Caco-2 (cell line): ENCODE measurements at regions not wholly inside any gene's neighbourhood (a gene's known extent, or its start where the extent isn't known, plus 50 kb on each side); places are given as distances from the start of the nearest gene placed in this dataset.

ENCODE experiments used
- BruUV-seq: library from RNA; stranded (reverse); fragments of 400-500 nt; replicated peaks from 2 replicates; lab custom pipeline; 2021; lab: Mats Ljungman, UMichigan
- CTCF ChIA-PET: fragments of 300-600 bp; sonication (Branson Sonifier 250); formaldehyde crosslinking; loops from one replicate; lab custom pipeline; 2022; ENCODE audit warnings: antibody characterized with exemption; lab: Charles Lee
- POLR2A ChIA-PET: fragments of 300-600 bp; sonication (Branson Sonifier 250); formaldehyde crosslinking; loops from one replicate; lab custom pipeline; 2022; ENCODE audit warnings: antibody characterized with exemption; lab: Charles Lee
- DNase-seq, 2 experiments: peaks; one replicate each; pipeline versions ENCODE4 v3.0.0 to v3.0.0-alpha.2; 2020 to 2022
- H3K27me3 ChIP-seq: replicated peaks from 2 replicates; pipeline ENCODE4 v1.6.0; 2011; ENCODE audit warnings: low read length; ENCODE audit not compliant: control insufficient read depth, insufficient read depth
- H3K36me3 ChIP-seq: 2 replicates; pipeline ENCODE4 v1.5.1; 2011; ENCODE audit warnings: low read length; ENCODE audit not compliant: control insufficient read depth, insufficient read depth
- H3K4me1 ChIP-seq: fragments of 250-450 bp; sonication (Bioruptor Pico); 2 replicates; pipeline ENCODE4 v1.5.1; 2020; ENCODE audit warnings: mild to moderate bottlenecking
- H3K4me3 ChIP-seq: 2 replicates; pipeline ENCODE4 v1.5.1; 2011; ENCODE audit warnings: low read depth, mild to moderate bottlenecking, control low read depth, low read length
- H3K9me3 ChIP-seq: fragments of 250-450 bp; sonication (Bioruptor Pico); 2 replicates; pipeline ENCODE4 v1.5.1; 2020; ENCODE audit warnings: mild to moderate bottlenecking, moderate library complexity
- H3K27ac Mint-ChIP-seq: one replicate; pipeline ENCODE4 v1.8.0; 2022; ENCODE audit warnings: mixed read lengths; ENCODE audit not compliant: unreplicated experiment
- H3K27me3 Mint-ChIP-seq: one replicate; pipeline ENCODE4 v1.8.0; 2022; ENCODE audit warnings: mixed read lengths; ENCODE audit not compliant: insufficient read depth, unreplicated experiment
- H3K36me3 Mint-ChIP-seq: one replicate; pipeline ENCODE4 v1.8.0; 2022; ENCODE audit warnings: mild to moderate bottlenecking, mixed read lengths; ENCODE audit not compliant: insufficient read depth, unreplicated experiment
- H3K4me1 Mint-ChIP-seq: one replicate; pipeline ENCODE4 v1.8.0; 2022; ENCODE audit warnings: low read depth, mixed read lengths; ENCODE audit not compliant: unreplicated experiment
- H3K4me3 Mint-ChIP-seq: one replicate; pipeline ENCODE4 v1.8.0; 2022; ENCODE audit warnings: mild to moderate bottlenecking, moderate library complexity, mixed read lengths; ENCODE audit not compliant: unreplicated experiment
- H3K9me3 Mint-ChIP-seq: one replicate; pipeline ENCODE4 v1.8.0; 2022; ENCODE audit warnings: mixed read lengths; ENCODE audit not compliant: unreplicated experiment
- intact Hi-C: fragments of 100-400 bp; cut with micrococcal nuclease; formaldehyde crosslinking; loops from one replicate; pipeline ENCODE4 v1.10.0; 2022; ENCODE audit not compliant: unreplicated experiment
- TF ChIP-seq, protein P1 (sequence below), 2 experiments: fragments of 200-600 bp in 1 of 2; IDR thresholded peaks; 1 replicate in 1 of 2; 2 replicates in 1 of 2; pipeline versions ENCODE4 v1.5.1 to v1.8.0; 2011 to 2022; ENCODE audit warnings: antibody characterized with exemption in 1 of 2, control low read depth in 1 of 2, inconsistent platforms in 1 of 2, low read depth in 1 of 2, low read length in 1 of 2, mild to moderate bottlenecking in 1 of 2, moderate library complexity in 1 of 2; ENCODE audit not compliant: insufficient read depth in 1 of 2, severe bottlenecking in 1 of 2, unreplicated experiment in 1 of 2

GRCh38 chr10:28082885-28083284, 84.0 kb upstream of the ODAD2 start:
- no peaks in the 10 kb centered on the region for H3K9me3 Mint-ChIP-seq
- Histone ChIP-seq H3K27me3 (no peaks in the 10 kb centered on the region), H3K36me3 (peaks cover 6% of the 10 kb centered on the region; the same call in 1 of the 2 replicates), H3K9me3 (0 out of 2 replicates have a peak, but pooled peaks cover 3% of the 10 kb centered on the region), H3K4me1 (no peaks in the 10 kb centered on the region), H3K4me3 (no peak overlapping the region)
- TF ChIP-seq, protein P1, sequence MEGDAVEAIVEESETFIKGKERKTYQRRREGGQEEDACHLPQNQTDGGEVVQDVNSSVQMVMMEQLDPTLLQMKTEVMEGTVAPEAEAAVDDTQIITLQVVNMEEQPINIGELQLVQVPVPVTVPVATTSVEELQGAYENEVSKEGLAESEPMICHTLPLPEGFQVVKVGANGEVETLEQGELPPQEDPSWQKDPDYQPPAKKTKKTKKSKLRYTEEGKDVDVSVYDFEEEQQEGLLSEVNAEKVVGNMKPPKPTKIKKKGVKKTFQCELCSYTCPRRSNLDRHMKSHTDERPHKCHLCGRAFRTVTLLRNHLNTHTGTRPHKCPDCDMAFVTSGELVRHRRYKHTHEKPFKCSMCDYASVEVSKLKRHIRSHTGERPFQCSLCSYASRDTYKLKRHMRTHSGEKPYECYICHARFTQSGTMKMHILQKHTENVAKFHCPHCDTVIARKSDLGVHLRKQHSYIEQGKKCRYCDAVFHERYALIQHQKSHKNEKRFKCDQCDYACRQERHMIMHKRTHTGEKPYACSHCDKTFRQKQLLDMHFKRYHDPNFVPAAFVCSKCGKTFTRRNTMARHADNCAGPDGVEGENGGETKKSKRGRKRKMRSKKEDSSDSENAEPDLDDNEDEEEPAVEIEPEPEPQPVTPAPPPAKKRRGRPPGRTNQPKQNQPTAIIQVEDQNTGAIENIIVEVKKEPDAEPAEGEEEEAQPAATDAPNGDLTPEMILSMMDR (IDR thresholded peaks at IDR 0.05; ENCODE audit: insufficient read depth in 1 of 2, low read depth in 1 of 2, low read length in 1 of 2, severe bottlenecking in 1 of 2, unreplicated experiment in 1 of 2), result no peak
- CTCF ChIA-PET, result interaction anchor here (0.7 to 1.3 kb wide), 2 partner anchors 159 to 163 kb away, joined by 4 read pairs; no protein-coding TSS in a partner anchor
- no peak for DNase-seq
- no peaks in the 10 kb centered on the region for H3K27me3 Mint-ChIP-seq
- no peak overlapping the region for H3K4me3 Mint-ChIP-seq
- no peak overlapping the region for H3K27ac Mint-ChIP-seq
- intact Hi-C loops, result no loop called here
- no TSS peak for BruUV-seq
- H3K36me3 Mint-ChIP-seq, result peaks cover 34% of the 10 kb centered on the region
- H3K4me1 Mint-ChIP-seq, result no peaks in the 10 kb centered on the region
- POLR2A ChIA-PET, result no interaction called here

DNA sequence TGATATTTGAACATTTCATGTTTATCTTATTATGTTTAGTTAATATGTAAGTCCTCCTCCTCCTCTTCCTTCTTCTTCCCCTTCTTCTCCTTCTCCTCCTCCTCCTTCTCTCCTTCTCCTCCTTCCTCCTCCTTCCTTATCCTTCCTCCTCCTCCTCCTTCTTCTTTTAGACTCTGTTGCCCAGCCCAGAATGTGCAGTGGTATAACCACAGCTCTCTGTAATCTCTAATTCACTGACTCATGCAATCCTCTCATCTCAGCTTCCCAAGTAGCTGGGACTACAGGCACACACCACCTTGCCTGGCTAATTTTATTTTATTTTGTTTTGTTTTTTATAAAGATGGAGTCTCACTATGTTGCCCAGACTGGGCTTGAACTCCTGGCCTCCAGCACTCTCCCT, 83.4 kb upstream of the ODAD2 start:
- no peak overlapping the region for H3K27ac Mint-ChIP-seq
- no peak overlapping the region for H3K4me3 Mint-ChIP-seq
- intact Hi-C loops, result no loop called here
- TF ChIP-seq, protein P1 (IDR thresholded peaks at IDR 0.05; ENCODE audit: insufficient read depth in 1 of 2, low read depth in 1 of 2, low read length in 1 of 2, severe bottlenecking in 1 of 2, unreplicated experiment in 1 of 2), result no peak
- ChIA-PET POLR2A (no interaction called here), CTCF (no interaction called here)
- peaks cover 29% of the 10 kb centered on the region for H3K36me3 Mint-ChIP-seq
- peaks cover 6% of the 10 kb centered on the region; the same call in 1 of the 2 replicates for H3K36me3 ChIP-seq
- no peaks in the 10 kb centered on the region for H3K4me1 ChIP-seq
- H3K4me1 Mint-ChIP-seq, result no peaks in the 10 kb centered on the region
- BruUV-seq, result no TSS peak
- no peaks in the 10 kb centered on the region for H3K9me3 Mint-ChIP-seq
- no peaks in the 10 kb centered on the region for H3K27me3 Mint-ChIP-seq
- H3K9me3 ChIP-seq, result 0 out of 2 replicates have a peak, but pooled peaks cover 3% of the 10 kb centered on the region
- no peaks in the 10 kb centered on the region for H3K27me3 ChIP-seq
- no peak overlapping the region for H3K4me3 ChIP-seq
- DNase-seq, result no peak

- H3K36me3 Mint-ChIP-seq, result peaks cover 9% of the 10 kb centered on the region
Measured at GRCh38 chr10:28077889-28078288, 79.0 kb upstream of the ODAD2 start.

More at GRCh38 chr10:28077889-28078288, 79.0 kb upstream of the ODAD2 start:
- POLR2A ChIA-PET, result no interaction called here
- intact Hi-C loops, result no loop called here
- Histone ChIP-seq H3K9me3 (no peaks in the 10 kb centered on the region), H3K27me3 (no peaks in the 10 kb centered on the region), H3K36me3 (0 out of 2 replicates have a peak, but pooled peaks cover 2% of the 10 kb centered on the region), H3K4me3 (no peak overlapping the region), H3K4me1 (no peaks in the 10 kb centered on the region)
- Mint-ChIP-seq H3K27me3 (no peaks in the 10 kb centered on the region), H3K9me3 (no peaks in the 10 kb centered on the region), H3K4me1 (no peaks in the 10 kb centered on the region), H3K4me3 (no peak overlapping the region), H3K27ac (no peak overlapping the region)
- CTCF ChIA-PET, result no interaction called here
- BruUV-seq, result no TSS peak
- no peak for DNase-seq
- TF ChIP-seq, protein P1 (IDR thresholded peaks at IDR 0.05; ENCODE audit: insufficient read depth in 1 of 2, low read depth in 1 of 2, low read length in 1 of 2, severe bottlenecking in 1 of 2, unreplicated experiment in 1 of 2), result no peak
